Kidney epithelial cell (primary cell): ENCODE measurements at regions not wholly inside any gene's neighbourhood (a gene's known extent, or its start where the extent isn't known, plus 50 kb on each side); places are given as distances from the start of the nearest gene placed in this dataset.

ENCODE experiments used
- DNase-seq: peaks from one replicate; pipeline ENCODE4 v3.0.0-alpha.2; 2010; ENCODE audit warnings: low read depth
- H3K27me3 ChIP-seq: 2 replicates; pipeline ENCODE4 v1.6.0; 2011; ENCODE audit warnings: low read length; ENCODE audit not compliant: control insufficient read depth, insufficient read depth
- H3K36me3 ChIP-seq: 2 replicates; pipeline ENCODE4 v1.5.1; 2011; ENCODE audit warnings: low read length; ENCODE audit not compliant: control insufficient read depth, insufficient read depth
- H3K4me3 ChIP-seq: 2 replicates; pipeline ENCODE4 v1.5.1; 2011; ENCODE audit warnings: low read depth, mild to moderate bottlenecking, control low read depth, low read length
- CTCF ChIP-seq: IDR thresholded peaks from 2 replicates; pipeline ENCODE4 v1.5.1; 2011; ENCODE audit warnings: mild to moderate bottlenecking, moderate library complexity, low read length, control low read depth, inconsistent platforms; ENCODE audit not compliant: insufficient read depth, poor library complexity, severe bottlenecking

- H3K27me3 ChIP-seq = no peaks in the 10 kb centered on the region
- no peak for TF ChIP-seq CTCF
- no peak overlapping the region for H3K4me3 ChIP-seq
- DNase-seq = no peak
- H3K36me3 ChIP-seq = no peaks in the 10 kb centered on the region
Observed at GRCh38 chr11:15367695-15368094, 253.0 kb downstream of the INSC start.

- no peak for TF ChIP-seq CTCF
Observed at GRCh38 chr11:15370495-15371147, 255.9 kb downstream of the INSC start.

GRCh38 chr11:15371533-15371932 is 256.8 kb downstream of the INSC start:
- Histone ChIP-seq H3K4me3 (no peak overlapping the region), H3K27me3 (no peaks in the 10 kb centered on the region), H3K36me3 (no peaks in the 10 kb centered on the region)
- no peak for TF ChIP-seq CTCF
- DNase-seq = no peak

More at GRCh38 chr11:15370495-15371147, 255.9 kb downstream of the INSC start:
- Histone ChIP-seq H3K36me3 (no peaks in the 10 kb centered on the region), H3K4me3 (no peak overlapping the region), H3K27me3 (no peaks in the 10 kb centered on the region)
- no peak for DNase-seq

- no peaks in the 10 kb centered on the region for H3K27me3 ChIP-seq
- no peak overlapping the region for H3K4me3 ChIP-seq
- no peaks in the 10 kb centered on the region for H3K36me3 ChIP-seq
- DNase-seq = no peak
- TF ChIP-seq CTCF = no peak
Observed at GRCh38 chr11:15374418-15374817, 259.7 kb downstream of the INSC start.

GRCh38 chr11:15378941-15379340 is 264.2 kb downstream of the INSC start:
- Histone ChIP-seq H3K36me3 (no peaks in the 10 kb centered on the region), H3K27me3 (no peaks in the 10 kb centered on the region), H3K4me3 (no peak overlapping the region)
- no peak for DNase-seq
- TF ChIP-seq CTCF = no peak

GRCh38 chr11:15379483-15379882 is 264.8 kb downstream of the INSC start:
- H3K4me3 ChIP-seq = no peak overlapping the region
- TF ChIP-seq CTCF = no peak
- no peaks in the 10 kb centered on the region for H3K27me3 ChIP-seq
- DNase-seq = no peak
- no peaks in the 10 kb centered on the region for H3K36me3 ChIP-seq
